Neural crest cell (in vitro differentiated cells): ENCODE measurements at regions not wholly inside any gene's neighbourhood (a gene's known extent, or its start where the extent isn't known, plus 50 kb on each side); places are given as distances from the start of the nearest gene placed in this dataset.

Experiments used
- DNase-seq: peaks from one replicate; pipeline ENCODE4 v3.0.0; 2021; ENCODE audit warnings: low read depth, mixed read lengths, low spot score
- H3K27ac Mint-ChIP-seq: one replicate; pipeline ENCODE4 v1.8.0; 2021; ENCODE audit warnings: mild to moderate bottlenecking, mixed read lengths; ENCODE audit not compliant: unreplicated experiment
- H3K27me3 Mint-ChIP-seq: 2 replicates; pipeline ENCODE4 v1.8.0; 2021; ENCODE audit warnings: low read depth, mild to moderate bottlenecking, mixed read lengths
- H3K36me3 Mint-ChIP-seq: 2 replicates; pipeline ENCODE4 v1.8.0; 2021; ENCODE audit warnings: low read depth, mild to moderate bottlenecking, mixed read lengths
- H3K4me1 Mint-ChIP-seq: 2 replicates; pipeline ENCODE4 v1.8.0; 2021; ENCODE audit warnings: mixed read lengths
- H3K4me3 Mint-ChIP-seq: one replicate; pipeline ENCODE4 v1.8.0; 2021; ENCODE audit warnings: mild to moderate bottlenecking, mixed read lengths
- H3K9me3 Mint-ChIP-seq: 2 replicates; pipeline ENCODE4 v1.8.0; 2021; ENCODE audit warnings: mixed read lengths
- TF ChIP-seq, protein P1 (sequence below): fragments of 200-600 bp; sonication (generic); conservative IDR thresholded peaks from 2 replicates; pipeline ENCODE4 v1.5.0; 2021; ENCODE audit warnings: antibody characterized with exemption, mild to moderate bottlenecking

- Mint-ChIP-seq H3K9me3 (peaks cover 4% of the 10 kb centered on the region), H3K4me1 (no peaks in the 10 kb centered on the region), H3K27ac (no peak overlapping the region), H3K36me3 (no peaks in the 10 kb centered on the region), H3K27me3 (no peaks in the 10 kb centered on the region), H3K4me3 (no peak overlapping the region)
- no peak for DNase-seq
- TF ChIP-seq, protein P1, sequence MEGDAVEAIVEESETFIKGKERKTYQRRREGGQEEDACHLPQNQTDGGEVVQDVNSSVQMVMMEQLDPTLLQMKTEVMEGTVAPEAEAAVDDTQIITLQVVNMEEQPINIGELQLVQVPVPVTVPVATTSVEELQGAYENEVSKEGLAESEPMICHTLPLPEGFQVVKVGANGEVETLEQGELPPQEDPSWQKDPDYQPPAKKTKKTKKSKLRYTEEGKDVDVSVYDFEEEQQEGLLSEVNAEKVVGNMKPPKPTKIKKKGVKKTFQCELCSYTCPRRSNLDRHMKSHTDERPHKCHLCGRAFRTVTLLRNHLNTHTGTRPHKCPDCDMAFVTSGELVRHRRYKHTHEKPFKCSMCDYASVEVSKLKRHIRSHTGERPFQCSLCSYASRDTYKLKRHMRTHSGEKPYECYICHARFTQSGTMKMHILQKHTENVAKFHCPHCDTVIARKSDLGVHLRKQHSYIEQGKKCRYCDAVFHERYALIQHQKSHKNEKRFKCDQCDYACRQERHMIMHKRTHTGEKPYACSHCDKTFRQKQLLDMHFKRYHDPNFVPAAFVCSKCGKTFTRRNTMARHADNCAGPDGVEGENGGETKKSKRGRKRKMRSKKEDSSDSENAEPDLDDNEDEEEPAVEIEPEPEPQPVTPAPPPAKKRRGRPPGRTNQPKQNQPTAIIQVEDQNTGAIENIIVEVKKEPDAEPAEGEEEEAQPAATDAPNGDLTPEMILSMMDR, result no peak
Measured at GRCh38 chr6:15924893-15925292, 204.0 kb upstream of the MYLIP start.

DNA sequence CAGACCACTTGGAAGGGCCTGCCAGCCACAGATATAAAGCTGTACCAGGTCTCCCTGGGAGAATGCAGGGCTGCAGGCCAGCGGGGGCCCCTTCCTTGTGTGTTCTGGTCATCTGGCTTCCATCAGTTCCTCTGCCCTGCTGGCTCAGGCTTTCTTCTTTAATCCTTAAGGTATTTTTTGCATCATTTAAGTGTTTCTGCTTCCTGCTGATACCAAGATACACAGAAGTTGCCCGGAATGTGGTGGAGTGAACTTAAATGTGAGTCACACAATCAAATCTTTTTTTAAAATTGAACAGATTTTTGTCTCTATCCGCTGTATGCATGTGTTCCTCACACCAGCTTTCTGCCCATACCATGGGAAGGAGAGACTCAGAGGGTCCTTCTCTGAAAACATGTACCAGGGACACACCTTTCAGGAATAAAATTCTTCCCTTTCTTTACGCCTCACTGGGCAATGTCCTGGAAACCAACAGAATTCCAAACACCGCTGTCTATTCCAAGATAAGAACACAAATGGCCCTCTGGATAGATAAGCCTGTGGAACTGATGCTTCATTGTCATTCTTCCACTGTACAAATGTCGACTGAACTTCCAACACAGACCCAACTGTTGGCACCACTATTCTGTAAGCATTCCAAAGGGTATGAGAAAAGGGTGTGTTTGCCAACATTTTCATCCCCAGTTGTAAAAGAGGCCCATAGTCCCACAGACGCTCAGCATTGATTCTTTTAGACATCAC, 206.2 kb upstream of the MYLIP start:
- H3K27ac Mint-ChIP-seq, result no peak overlapping the region
- peaks cover 2% of the 10 kb centered on the region for H3K9me3 Mint-ChIP-seq
- H3K4me3 Mint-ChIP-seq, result no peak overlapping the region
- H3K36me3 Mint-ChIP-seq, result no peaks in the 10 kb centered on the region
- DNase-seq, result no peak
- TF ChIP-seq, protein P1, result no peak
- no peaks in the 10 kb centered on the region for H3K27me3 Mint-ChIP-seq
- H3K4me1 Mint-ChIP-seq, result no peaks in the 10 kb centered on the region

GRCh38 chr6:15921243-15921642, 207.6 kb upstream of the MYLIP start:
- H3K4me1 Mint-ChIP-seq, result peaks cover 6% of the 10 kb centered on the region
- H3K27ac Mint-ChIP-seq, result no peak overlapping the region
- DNase-seq, result no peak
- H3K4me3 Mint-ChIP-seq, result no peak overlapping the region
- peaks cover 2% of the 10 kb centered on the region for H3K9me3 Mint-ChIP-seq
- TF ChIP-seq, protein P1, result no peak
- no peaks in the 10 kb centered on the region for H3K36me3 Mint-ChIP-seq
- no peaks in the 10 kb centered on the region for H3K27me3 Mint-ChIP-seq

DNA sequence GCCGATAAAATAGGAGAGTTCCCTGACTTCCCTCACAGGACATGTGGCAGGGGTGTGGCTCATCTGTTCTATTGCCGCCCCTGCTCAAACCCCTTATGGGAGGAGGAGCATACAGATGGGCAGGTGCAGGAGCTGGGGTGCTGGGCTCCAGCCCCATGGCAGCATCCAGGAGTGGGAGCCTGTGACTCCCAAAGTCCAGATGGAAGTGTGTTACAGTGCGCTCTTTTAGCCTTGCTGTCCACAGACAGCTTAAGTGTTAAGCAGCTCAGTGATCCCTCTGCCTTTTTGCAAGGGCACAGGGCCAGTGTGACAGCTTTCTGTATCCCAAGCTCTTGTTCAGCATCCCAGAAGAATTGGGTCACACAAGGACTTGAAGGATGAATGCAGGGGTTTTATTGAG, 212.3 kb upstream of the MYLIP start:
- Mint-ChIP-seq H3K36me3 (no peaks in the 10 kb centered on the region), H3K9me3 (no peaks in the 10 kb centered on the region), H3K4me1 (peaks cover 16% of the 10 kb centered on the region), H3K27ac (no peak overlapping the region), H3K4me3 (no peak overlapping the region), H3K27me3 (no peaks in the 10 kb centered on the region)
- TF ChIP-seq, protein P1, result no peak
- no peak for DNase-seq

- peaks cover 16% of the 10 kb centered on the region for H3K4me1 Mint-ChIP-seq
- H3K27me3 Mint-ChIP-seq, result no peaks in the 10 kb centered on the region
- TF ChIP-seq, protein P1, result no peak
- no peak overlapping the region for H3K27ac Mint-ChIP-seq
- H3K36me3 Mint-ChIP-seq, result no peaks in the 10 kb centered on the region
- H3K9me3 Mint-ChIP-seq, result no peaks in the 10 kb centered on the region
- no peak for DNase-seq
- H3K4me3 Mint-ChIP-seq, result no peak overlapping the region
Measured at GRCh38 chr6:15915508-15916178, 213.2 kb upstream of the MYLIP start.
